ENCODE measurements at regions not wholly inside any gene's neighbourhood (a gene's known extent, or its start where the extent isn't known, plus 50 kb on each side); places are given as distances from the start of the nearest gene placed in this dataset.

DNA sequence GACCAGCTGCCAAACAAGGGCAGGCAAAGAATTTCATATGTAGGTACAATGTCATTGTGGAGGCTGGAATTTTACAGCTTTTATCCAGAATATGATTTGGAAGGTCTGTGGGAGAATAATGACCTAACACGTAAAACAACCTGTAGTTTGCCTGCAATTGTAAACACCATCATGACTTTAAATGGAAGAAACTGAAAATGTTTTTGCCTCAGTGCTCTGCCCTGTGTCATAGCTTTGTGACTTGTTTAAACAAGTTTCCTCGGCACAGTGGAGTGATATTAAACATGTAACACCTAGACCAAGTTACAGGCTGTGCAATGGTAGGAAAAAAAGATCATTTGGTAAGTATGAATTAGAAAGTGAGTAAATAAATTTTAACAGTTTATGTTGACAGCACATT lies 171.6 kb upstream of the MBNL1 start:
- no peak for TF ChIP-seq SIN3A (IDR thresholded peaks at IDR 0.05; ENCODE audit: borderline replicate concordance, insufficient read depth, low read depth, low read length)
- ATAC-seq (no peak), DNase-seq (ENCODE audit: low read depth, low spot score) (no peak)
- Histone ChIP-seq H3K4me3 (ENCODE audit: low read depth in 2 of 2, low read length in 2 of 2) (no peak overlapping the region), H3K27me3 (ENCODE audit: control insufficient read depth, insufficient read depth, low read length) (no peaks in the 10 kb centered on the region; the same call in 1 of the 2 replicates), H3K9me3 (ENCODE audit: control insufficient read depth, insufficient read depth, low read depth, low read length) (peaks cover 4% of the 10 kb centered on the region; the same call in 1 of the 2 replicates), H3K4me1 (ENCODE audit: control insufficient read depth, insufficient read depth, low read length) (no peaks in the 10 kb centered on the region; the same call in 1 of the 2 replicates), H3K27ac (ENCODE audit: low read length) (no peak overlapping the region), H3K36me3 (ENCODE audit: control insufficient read depth, insufficient read depth, low read length) (no peaks in the 10 kb centered on the region)
- ChIA-PET CTCF (interaction anchor here (0.5 kb wide), 1 partner anchor 261 kb away, joined by 4 read pairs; no protein-coding TSS in a partner anchor), POLR2A (no interaction called here)
- BruUV-seq (replicated peaks), result no TSS peak
- in situ Hi-C loops (cut with HindIII; ENCODE audit: low pct_unique_long_range_greater_than_20kb, low sequenced_read_pairs), result no loop called here
- intact Hi-C loops (cut with micrococcal nuclease; ENCODE audit: unreplicated experiment), result no loop called here

GRCh38 chr3:152097770-152098169 lies 171.0 kb upstream of the MBNL1 start:
- H3K4me1 ChIP-seq (ENCODE audit: control insufficient read depth, insufficient read depth, low read length), result no peaks in the 10 kb centered on the region; the same call in 1 of the 2 replicates
- in situ Hi-C loops (cut with HindIII; ENCODE audit: low pct_unique_long_range_greater_than_20kb, low sequenced_read_pairs), result no loop called here
- BruUV-seq (replicated peaks), result no TSS peak
- DNase-seq (ENCODE audit: low read depth, low spot score), result no peak
- no peak overlapping the region for H3K4me3 ChIP-seq (ENCODE audit: low read depth in 2 of 2, low read length in 2 of 2)
- no peaks in the 10 kb centered on the region for H3K36me3 ChIP-seq (ENCODE audit: control insufficient read depth, insufficient read depth, low read length)
- TF ChIP-seq REST (IDR thresholded peaks at IDR 0.05; ENCODE audit: insufficient read depth in 1 of 2, low read depth in 2 of 2, low read length in 1 of 2) (no peak), POLR2AphosphoS5 (IDR thresholded peaks at IDR 0.05; ENCODE audit: low read depth, low read length) (no peak), CTCF (IDR thresholded peaks at IDR 0.05) (no peak), SIN3A (IDR thresholded peaks at IDR 0.05; ENCODE audit: borderline replicate concordance, insufficient read depth, low read depth, low read length) (no peak), TCF7L2 (IDR thresholded peaks at IDR 0.05; ENCODE audit: low read depth, low read length) (no peak)
- ChIA-PET POLR2A (interaction anchor here (0.6 kb wide), 1 partner anchor 15 kb away, joined by 7 read pairs; no protein-coding TSS in a partner anchor), CTCF (no interaction called here)
- intact Hi-C loops (cut with micrococcal nuclease; ENCODE audit: unreplicated experiment), result no loop called here
- no peak overlapping the region for H3K27ac ChIP-seq (ENCODE audit: low read length)
- ATAC-seq, result no peak
- H3K9me3 ChIP-seq (ENCODE audit: control insufficient read depth, insufficient read depth, low read depth, low read length), result peaks cover 4% of the 10 kb centered on the region; the same call in 1 of the 2 replicates
- H3K27me3 ChIP-seq (ENCODE audit: control insufficient read depth, insufficient read depth, low read length), result no peaks in the 10 kb centered on the region; the same call in 1 of the 2 replicates

GRCh38 chr3:152100491-152101132 lies 168.1 kb upstream of the MBNL1 start:
- ATAC-seq, result no peak
- in situ Hi-C loops (cut with HindIII; ENCODE audit: low pct_unique_long_range_greater_than_20kb, low sequenced_read_pairs), result no loop called here
- POLR2A ChIA-PET, result no interaction called here
- Histone ChIP-seq H3K9me3 (ENCODE audit: control insufficient read depth, insufficient read depth, low read depth, low read length) (no peaks in the 10 kb centered on the region), H3K27ac (ENCODE audit: low read length) (no peak overlapping the region), H3K4me3 (ENCODE audit: low read depth in 2 of 2, low read length in 2 of 2) (no peak overlapping the region), H3K36me3 (ENCODE audit: control insufficient read depth, insufficient read depth, low read length) (no peaks in the 10 kb centered on the region), H3K4me1 (ENCODE audit: control insufficient read depth, insufficient read depth, low read length) (no peaks in the 10 kb centered on the region; the same call in 1 of the 2 replicates), H3K27me3 (ENCODE audit: control insufficient read depth, insufficient read depth, low read length) (no peaks in the 10 kb centered on the region; the same call in 1 of the 2 replicates)
- TF ChIP-seq SIN3A (IDR thresholded peaks at IDR 0.05; ENCODE audit: borderline replicate concordance, insufficient read depth, low read depth, low read length) (no peak), POLR2AphosphoS5 (IDR thresholded peaks at IDR 0.05; ENCODE audit: low read depth, low read length) (no peak), CTCF (IDR thresholded peaks at IDR 0.05) (no peak), REST (IDR thresholded peaks at IDR 0.05; ENCODE audit: insufficient read depth in 1 of 2, low read depth in 2 of 2, low read length in 1 of 2) (no peak), TCF7L2 (IDR thresholded peaks at IDR 0.05; ENCODE audit: low read depth, low read length) (no peak)
- no peak for DNase-seq (ENCODE audit: low read depth, low spot score)
- intact Hi-C loops (cut with micrococcal nuclease; ENCODE audit: unreplicated experiment), result no loop called here
- CTCF ChIA-PET, result no interaction called here
- BruUV-seq (replicated peaks), result no TSS peak
